ENCODE measurements at regions not wholly inside any gene's neighbourhood (a gene's known extent, or its start where the extent isn't known, plus 50 kb on each side); places are given as distances from the start of the nearest gene placed in this dataset.
"Not testable (repeated sequence)": the region's sequence is repeated elsewhere in the genome, so short reads cannot be mapped to it uniquely, and the experiment has no call there.

GRCh38 chr17:33949100-33949499 lies 306.0 kb upstream of the CCL2 start:
- in situ Hi-C loops (cut with MboI; ENCODE audit: low pct_ligation_motif_present in 1 of 4, low pct_unique_long_range_greater_than_20kb in 1 of 4, low sequenced_read_pairs in 3 of 4) = loop anchor here in 2 of 4 donors (25.0 kb wide), 1 partner anchor 188 kb away; no protein-coding TSS in a partner anchor
- no peaks in the 10 kb centered on the region for H3K9me3 ChIP-seq

GRCh38 chr17:33950061-33950460 lies 305.0 kb upstream of the CCL2 start:
- DNase-seq = no peak
- H3K36me3 ChIP-seq = no peaks in the 10 kb centered on the region
- H3K27ac ChIP-seq = no peak overlapping the region
- TF ChIP-seq POLR2AphosphoS5 (IDR thresholded peaks at IDR 0.05) = no peak
- no peak for TF ChIP-seq EP300 (IDR thresholded peaks at IDR 0.05; ENCODE audit: low read depth)
- TF ChIP-seq POLR2A (IDR thresholded peaks at IDR 0.05) = no peak
- no peak for TF ChIP-seq CTCF (IDR thresholded peaks at IDR 0.05)
- no peaks in the 10 kb centered on the region for H3K4me1 ChIP-seq
- no peak overlapping the region for H3K4me3 ChIP-seq
- in situ Hi-C loops (cut with MboI; ENCODE audit: low pct_ligation_motif_present in 1 of 4, low pct_unique_long_range_greater_than_20kb in 1 of 4, low sequenced_read_pairs in 3 of 4) (no loop called here), intact Hi-C loops (cut with DNase I; ENCODE audit: low total_unique reads) (no loop called here)
- no peaks in the 10 kb centered on the region for H3K9me3 ChIP-seq
- H3K27me3 ChIP-seq = peaks cover 3% of the 10 kb centered on the region
- 85% methylated on average over 6 of the region's 6 CpGs; no CpG with 5 or more reads in 1 of the 2 donors for WGBS, 2 donors (ENCODE audit: low coverage in 1 of 2)

More at GRCh38 chr17:33949100-33949499, 306.0 kb upstream of the CCL2 start:
- DNase-seq = no peak
- Histone ChIP-seq H3K36me3 (no peaks in the 10 kb centered on the region), H3K27ac (no peak overlapping the region), H3K4me1 (no peaks in the 10 kb centered on the region), H3K27me3 (peaks cover 7% of the 10 kb centered on the region), H3K4me3 (no peak overlapping the region)
- intact Hi-C loops (cut with DNase I; ENCODE audit: low total_unique reads) = no loop called here
- TF ChIP-seq CTCF (IDR thresholded peaks at IDR 0.05) (no peak), POLR2A (IDR thresholded peaks at IDR 0.05) (no peak), EP300 (IDR thresholded peaks at IDR 0.05; ENCODE audit: low read depth) (no peak), POLR2AphosphoS5 (IDR thresholded peaks at IDR 0.05) (no peak)
- WGBS, 2 donors (ENCODE audit: low coverage in 1 of 2) = 77% methylated on average over 4 of the region's 4 CpGs; no CpG with 5 or more reads in 1 of the 2 donors

GRCh38 chr17:33952425-33952824 lies 302.7 kb upstream of the CCL2 start:
- peaks cover 4% of the 10 kb centered on the region for H3K27me3 ChIP-seq
- H3K4me1 ChIP-seq = no peaks in the 10 kb centered on the region
- DNase-seq = no peak
- TF ChIP-seq POLR2AphosphoS5 (IDR thresholded peaks at IDR 0.05) = no peak
- TF ChIP-seq POLR2A (IDR thresholded peaks at IDR 0.05) = no peak
- TF ChIP-seq CTCF (IDR thresholded peaks at IDR 0.05) = no peak
- TF ChIP-seq EP300 (IDR thresholded peaks at IDR 0.05; ENCODE audit: low read depth) = no peak
- in situ Hi-C loops (cut with MboI; ENCODE audit: low pct_ligation_motif_present in 1 of 4, low pct_unique_long_range_greater_than_20kb in 1 of 4, low sequenced_read_pairs in 3 of 4) (no loop called here), intact Hi-C loops (cut with DNase I; ENCODE audit: low total_unique reads) (no loop called here)
- no peaks in the 10 kb centered on the region for H3K36me3 ChIP-seq
- H3K4me3 ChIP-seq = no peak overlapping the region
- no peak overlapping the region for H3K27ac ChIP-seq
- no peaks in the 10 kb centered on the region for H3K9me3 ChIP-seq
- 67 to 73% methylated on average over 1 of the region's 1 CpG for WGBS, 2 donors (ENCODE audit: low coverage in 1 of 2)

- Histone ChIP-seq H3K27ac (no peak overlapping the region), H3K9me3 (no peaks in the 10 kb centered on the region), H3K27me3 (peaks cover 4% of the 10 kb centered on the region), H3K36me3 (no peaks in the 10 kb centered on the region), H3K4me1 (no peaks in the 10 kb centered on the region), H3K4me3 (no peak overlapping the region)
- in situ Hi-C loops (cut with MboI; ENCODE audit: low pct_ligation_motif_present in 1 of 4, low pct_unique_long_range_greater_than_20kb in 1 of 4, low sequenced_read_pairs in 3 of 4) (no loop called here), intact Hi-C loops (cut with DNase I; ENCODE audit: low total_unique reads) (no loop called here)
- TF ChIP-seq EP300 (IDR thresholded peaks at IDR 0.05; ENCODE audit: low read depth) = no peak
- TF ChIP-seq POLR2A (IDR thresholded peaks at IDR 0.05) = no peak
- no peak for TF ChIP-seq POLR2AphosphoS5 (IDR thresholded peaks at IDR 0.05)
- WGBS, 2 donors (ENCODE audit: low coverage in 1 of 2) = 64 to 81% methylated on average over 2 to 3 of the region's 3 CpGs
- DNase-seq = no peak
Measured at GRCh38 chr17:33954597-33954996, 300.5 kb upstream of the CCL2 start.

- TF ChIP-seq POLR2AphosphoS5 (IDR thresholded peaks at IDR 0.05) (no peak), POLR2A (IDR thresholded peaks at IDR 0.05) (no peak), CTCF (IDR thresholded peaks at IDR 0.05) (no peak), EP300 (IDR thresholded peaks at IDR 0.05; ENCODE audit: low read depth) (no peak)
- Histone ChIP-seq H3K4me1 (no peaks in the 10 kb centered on the region), H3K27me3 (peaks cover 4% of the 10 kb centered on the region), H3K4me3 (no peak overlapping the region), H3K27ac (no peak overlapping the region), H3K9me3 (no peaks in the 10 kb centered on the region), H3K36me3 (no peaks in the 10 kb centered on the region)
- WGBS, 2 donors (ENCODE audit: low coverage in 1 of 2) = 25% methylated on average over 2 of the region's 2 CpGs; no CpG with 5 or more reads in 1 of the 2 donors
- intact Hi-C loops (cut with DNase I; ENCODE audit: low total_unique reads) (no loop called here), in situ Hi-C loops (cut with MboI; ENCODE audit: low pct_ligation_motif_present in 1 of 4, low pct_unique_long_range_greater_than_20kb in 1 of 4, low sequenced_read_pairs in 3 of 4) (no loop called here)
- DNase-seq = no peak
Measured at GRCh38 chr17:33955461-33955860, 299.6 kb upstream of the CCL2 start.

GRCh38 chr17:33959098-33959497 lies 296.0 kb upstream of the CCL2 start:
- H3K9me3 ChIP-seq; H3K4me3 ChIP-seq; H3K27ac ChIP-seq; intact Hi-C loops (cut with DNase I; ENCODE audit: low total_unique reads); in situ Hi-C loops (cut with MboI; ENCODE audit: low pct_ligation_motif_present in 1 of 4, low pct_unique_long_range_greater_than_20kb in 1 of 4, low sequenced_read_pairs in 3 of 4); DNase-seq; H3K36me3 ChIP-seq; H3K27me3 ChIP-seq; H3K4me1 ChIP-seq: not testable (repeated sequence)

Measured in transverse colon (tissue), 4 donors.